GM23248 (cell line): ENCODE measurements at regions not wholly inside any gene's neighbourhood (a gene's known extent, or its start where the extent isn't known, plus 50 kb on each side); places are given as distances from the start of the nearest gene placed in this dataset.

Source experiments
- DNase-seq: peaks from one replicate; pipeline ENCODE4 v3.0.0-alpha.2; 2015
- H2AFZ ChIP-seq: fragments of 200-600 bp; sonication (generic); 2 replicates; pipeline ENCODE4 v1.6.1; 2016; ENCODE audit warnings: antibody characterized with exemption
- H3F3A ChIP-seq: fragments of 200-600 bp; sonication (generic); 2 replicates; pipeline ENCODE4 v1.6.1; 2016; ENCODE audit warnings: mild to moderate bottlenecking, antibody characterized with exemption, mixed run types; ENCODE audit not compliant: insufficient read depth
- H3K27ac ChIP-seq: fragments of 200-600 bp; sonication (generic); 2 replicates; pipeline ENCODE4 v1.5.1; 2016; ENCODE audit warnings: mild to moderate bottlenecking
- H3K27me3 ChIP-seq: fragments of 200-600 bp; sonication (generic); replicated peaks from 2 replicates; pipeline ENCODE4 v1.6.1; 2016; ENCODE audit warnings: mild to moderate bottlenecking; ENCODE audit not compliant: insufficient read depth
- H3K36me3 ChIP-seq: fragments of 200-600 bp; sonication (generic); 2 replicates; pipeline ENCODE4 v1.6.1; 2016; ENCODE audit warnings: low read depth, mild to moderate bottlenecking
- H3K4me1 ChIP-seq: fragments of 200-600 bp; sonication (generic); 2 replicates; pipeline ENCODE4 v1.6.1; 2016; ENCODE audit warnings: mild to moderate bottlenecking; ENCODE audit not compliant: insufficient read depth
- H3K4me2 ChIP-seq: fragments of 200-600 bp; sonication (generic); one replicate; pipeline ENCODE4 v1.6.1; 2016; ENCODE audit warnings: mild to moderate bottlenecking; ENCODE audit not compliant: unreplicated experiment
- H3K4me3 ChIP-seq: fragments of 200-600 bp; sonication (generic); 2 replicates; pipeline ENCODE4 v1.5.1; 2016; ENCODE audit warnings: mild to moderate bottlenecking
- H3K79me2 ChIP-seq: fragments of 200-600 bp; sonication (generic); 2 replicates; pipeline ENCODE4 v1.6.1; 2016; ENCODE audit warnings: mild to moderate bottlenecking; ENCODE audit not compliant: insufficient read depth
- H3K9ac ChIP-seq: fragments of 200-600 bp; sonication (generic); 2 replicates; pipeline ENCODE4 v1.6.1; 2016; ENCODE audit warnings: mild to moderate bottlenecking
- H3K9me2 ChIP-seq: fragments of 200-600 bp; sonication (generic); 2 replicates; pipeline ENCODE4 v1.6.1; 2016; ENCODE audit warnings: mixed run types, mild to moderate bottlenecking, moderate library complexity; ENCODE audit not compliant: insufficient read depth
- H3K9me3 ChIP-seq: fragments of 200-600 bp; sonication (generic); one replicate; pipeline ENCODE4 v1.6.1; 2017; ENCODE audit warnings: low read depth
- H4K20me1 ChIP-seq: fragments of 200-600 bp; sonication (generic); 2 replicates; pipeline ENCODE4 v1.6.0; 2016; ENCODE audit not compliant: insufficient read depth
- EZH2 ChIP-seq: fragments of 200-600 bp; sonication (generic); IDR thresholded peaks from 2 replicates; pipeline ENCODE4 v1.6.1; 2018; ENCODE audit warnings: antibody characterized with exemption, mild to moderate bottlenecking; ENCODE audit not compliant: insufficient read depth, poor library complexity, severe bottlenecking
- EZH2phosphoT487 ChIP-seq: fragments of 200-600 bp; sonication (generic); IDR thresholded peaks from 2 replicates; pipeline ENCODE4 v1.6.1; 2018; ENCODE audit warnings: antibody characterized with exemption, moderate library complexity, mild to moderate bottlenecking, low read depth; ENCODE audit not compliant: insufficient read depth
- WGBS, 2 experiments: methylation state at CpG; one replicate each; pipeline ENCODE4 v1.1.6; 2015 to 2017; ENCODE audit warnings: low lambda C conversion rate in 2 of 2, low coverage in 1 of 2; ENCODE audit errors: missing lambda C conversion rate in 2 of 2; 5-methylcytosine and 5-hydroxymethylcytosine counted together
- in situ Hi-C: fragments of 300-500 bp; cut with MboI; formaldehyde crosslinking; loops from 2 replicates; pipeline ENCODE4 v1.15.0; 2020

- Histone ChIP-seq H3K4me1 (no peaks in the 10 kb centered on the region), H3K36me3 (no peaks in the 10 kb centered on the region), H3K79me2 (no peaks in the 10 kb centered on the region), H4K20me1 (no peaks in the 10 kb centered on the region), H3K9ac (no peak overlapping the region), H2AFZ (no peak overlapping the region), H3K4me3 (no peak overlapping the region), H3K9me3 (no peaks in the 10 kb centered on the region), H3K4me2 (no peak overlapping the region), H3K27ac (no peak overlapping the region), H3F3A (no peaks in the 10 kb centered on the region), H3K9me2 (no peaks in the 10 kb centered on the region), H3K27me3 (0 out of 2 replicates have a peak, but pooled peaks cover 3% of the 10 kb centered on the region)
- no peak for DNase-seq
- 83 to 85% methylated on average over 9 of the region's 9 CpGs for WGBS, 2 experiments
- in situ Hi-C loops: no loop called here
- TF ChIP-seq EZH2 (no peak), EZH2phosphoT487 (no peak)
Measured at GRCh38 chr20:57831326-57831992, 121.6 kb upstream of the PMEPA1 start.

- H3K4me3 ChIP-seq: no peak overlapping the region
- WGBS, 2 experiments: 90 to 93% methylated on average over 12 of the region's 12 CpGs
- no peaks in the 10 kb centered on the region for H3K36me3 ChIP-seq
- H2AFZ ChIP-seq: no peak overlapping the region
- H3K9ac ChIP-seq: no peak overlapping the region
- H3K4me2 ChIP-seq: no peak overlapping the region
- DNase-seq: no peak
- no peaks in the 10 kb centered on the region for H3K9me3 ChIP-seq
- H4K20me1 ChIP-seq: no peaks in the 10 kb centered on the region
- TF ChIP-seq EZH2 (no peak), EZH2phosphoT487 (no peak)
- 0 out of 2 replicates have a peak, but pooled peaks cover 3% of the 10 kb centered on the region for H3K4me1 ChIP-seq
- H3K27ac ChIP-seq: no peak overlapping the region
- H3F3A ChIP-seq: no peaks in the 10 kb centered on the region
- peaks cover 3% of the 10 kb centered on the region; the same call in 1 of the 2 replicates for H3K27me3 ChIP-seq
- no peaks in the 10 kb centered on the region for H3K79me2 ChIP-seq
- H3K9me2 ChIP-seq: no peaks in the 10 kb centered on the region
- in situ Hi-C loops: no loop called here
Measured at GRCh38 chr20:57830515-57830895, 120.7 kb upstream of the PMEPA1 start.

- no peaks in the 10 kb centered on the region for H3K79me2 ChIP-seq
- DNase-seq: no peak
- no peaks in the 10 kb centered on the region for H3F3A ChIP-seq
- H3K9me2 ChIP-seq: no peaks in the 10 kb centered on the region
- peaks cover 3% of the 10 kb centered on the region; the same call in 1 of the 2 replicates for H3K27me3 ChIP-seq
- no peak overlapping the region for H3K4me3 ChIP-seq
- no peak overlapping the region for H3K9ac ChIP-seq
- no peaks in the 10 kb centered on the region for H3K9me3 ChIP-seq
- no peaks in the 10 kb centered on the region for H3K36me3 ChIP-seq
- H3K4me1 ChIP-seq: 0 out of 2 replicates have a peak, but pooled peaks cover 3% of the 10 kb centered on the region
- TF ChIP-seq EZH2 (no peak), EZH2phosphoT487 (no peak)
- 77% methylated on average over 9 of the region's 9 CpGs for WGBS, 2 experiments
- in situ Hi-C loops: no loop called here
- H3K27ac ChIP-seq: no peak overlapping the region
- H2AFZ ChIP-seq: no peak overlapping the region
- no peak overlapping the region for H3K4me2 ChIP-seq
- H4K20me1 ChIP-seq: no peaks in the 10 kb centered on the region
Measured at GRCh38 chr20:57829805-57830514, 120.1 kb upstream of the PMEPA1 start.

- TF ChIP-seq EZH2phosphoT487 (no peak), EZH2 (no peak)
- Histone ChIP-seq H3K27me3 (peaks cover 3% of the 10 kb centered on the region; the same call in 1 of the 2 replicates), H3K4me2 (no peak overlapping the region), H3K79me2 (no peaks in the 10 kb centered on the region), H2AFZ (no peak overlapping the region), H3K4me3 (no peak overlapping the region), H3K36me3 (no peaks in the 10 kb centered on the region), H3K9me2 (no peaks in the 10 kb centered on the region), H3K9me3 (no peaks in the 10 kb centered on the region), H3K9ac (no peak overlapping the region), H4K20me1 (no peaks in the 10 kb centered on the region), H3K27ac (no peak overlapping the region), H3K4me1 (0 out of 2 replicates have a peak, but pooled peaks cover 3% of the 10 kb centered on the region), H3F3A (no peaks in the 10 kb centered on the region)
- 71 to 74% methylated on average over 6 of the region's 6 CpGs for WGBS, 2 experiments
- no peak for DNase-seq
- in situ Hi-C loops: no loop called here
Measured at GRCh38 chr20:57829336-57829735, 119.5 kb upstream of the PMEPA1 start.
